ENCODE measurements at regions not wholly inside any gene's neighbourhood (a gene's known extent, or its start where the extent isn't known, plus 50 kb on each side); places are given as distances from the start of the nearest gene placed in this dataset.
"Not testable (repeated sequence)": the region's sequence is repeated elsewhere in the genome, so short reads cannot be mapped to it uniquely, and the experiment has no call there.

DNA sequence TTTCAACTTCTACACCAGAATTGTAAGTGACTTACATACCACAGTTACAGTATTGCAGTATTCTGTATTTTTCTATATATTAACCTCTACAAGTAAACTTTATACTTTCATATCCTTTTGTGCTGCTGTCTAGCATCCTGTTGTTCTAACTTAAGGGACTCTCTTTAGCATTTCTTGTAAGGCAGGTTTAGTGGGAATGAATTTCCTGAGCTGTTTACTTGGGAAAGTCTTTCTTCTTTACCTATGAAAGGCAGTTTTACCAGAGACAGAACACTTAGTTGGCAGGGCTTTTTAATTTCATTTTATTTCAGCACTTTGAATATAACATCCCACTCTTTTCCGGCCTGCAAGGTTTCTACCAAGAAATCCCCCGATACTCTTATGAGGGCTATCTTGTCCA, 75.8 kb upstream of the WAC start:
- Histone ChIP-seq H4K20me1 (ENCODE audit: low read depth) (no peaks in the 10 kb centered on the region), H3K79me2 (ENCODE audit: low read depth) (no peaks in the 10 kb centered on the region), H3K36me3 (no peaks in the 10 kb centered on the region), H3K27me3 (no peaks in the 10 kb centered on the region), H3K4me1 (peaks cover 19% of the 10 kb centered on the region), H3K27ac (no peak overlapping the region), H3F3A (ENCODE audit: low read depth) (peaks cover 44% of the 10 kb centered on the region), H2AFZ (replicated peaks) (no peak overlapping the region), H3K4me3 (no peak overlapping the region), H3K4me2 (no peak overlapping the region), H3K9ac (no peak overlapping the region), H3K9me3 (ENCODE audit: low read depth) (peaks cover 9% of the 10 kb centered on the region)
- no peak for TF ChIP-seq EZH2phosphoT487 (IDR thresholded peaks at IDR 0.05)
- no peak for TF ChIP-seq EZH2 (IDR thresholded peaks at IDR 0.05)
- no peak for TF ChIP-seq CTCF (IDR thresholded peaks at IDR 0.05)
- no peak overlapping the region for H3K4me3 Mint-ChIP-seq
- peaks cover 19% of the 10 kb centered on the region for H3K27me3 Mint-ChIP-seq (ENCODE audit: insufficient read depth, low read depth)
- H3K4me1 Mint-ChIP-seq, result peaks cover 14% of the 10 kb centered on the region
- H3K9me3 Mint-ChIP-seq, result peaks cover 34% of the 10 kb centered on the region
- DNase-seq (ENCODE audit: low spot score), result no peak
- peaks cover 2% of the 10 kb centered on the region for H3K36me3 Mint-ChIP-seq
- no peak overlapping the region for H3K27ac Mint-ChIP-seq

DNA sequence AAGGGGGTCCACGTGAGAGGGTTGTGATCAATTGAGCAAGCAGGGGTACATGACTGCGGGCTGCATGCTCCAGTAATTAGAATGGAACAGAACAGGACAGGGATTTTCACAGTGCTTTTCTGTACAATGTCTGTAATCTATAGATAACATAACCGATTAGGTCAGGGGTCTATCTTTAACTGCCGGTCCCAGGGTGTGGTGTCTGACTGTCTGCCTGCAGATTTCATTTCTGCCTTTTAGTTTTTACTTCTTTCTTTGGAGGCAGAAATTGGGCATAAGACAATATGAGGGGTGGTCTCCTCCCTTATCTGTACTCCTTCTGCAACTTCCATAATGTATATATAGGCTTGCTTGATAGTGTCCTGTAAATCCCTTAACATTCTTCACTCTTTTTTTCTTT, 75.0 kb upstream of the WAC start:
- not testable (repeated sequence) for H3K4me3 ChIP-seq; H3K27me3 ChIP-seq; H3K4me2 ChIP-seq; H3K9ac ChIP-seq; H2AFZ ChIP-seq (replicated peaks); H4K20me1 ChIP-seq (ENCODE audit: low read depth); H3K9me3 ChIP-seq (ENCODE audit: low read depth); H3K79me2 ChIP-seq (ENCODE audit: low read depth); H3K27ac ChIP-seq; H3K36me3 ChIP-seq; H3K4me3 Mint-ChIP-seq; H3K27ac Mint-ChIP-seq; H3K36me3 Mint-ChIP-seq; DNase-seq (ENCODE audit: low spot score)
- peaks cover 19% of the 10 kb centered on the region for H3K27me3 Mint-ChIP-seq (ENCODE audit: insufficient read depth, low read depth)
- peaks cover 14% of the 10 kb centered on the region for H3K4me1 Mint-ChIP-seq
- Histone ChIP-seq H3F3A (ENCODE audit: low read depth) (peaks cover 44% of the 10 kb centered on the region), H3K4me1 (peaks cover 19% of the 10 kb centered on the region)
- H3K9me3 Mint-ChIP-seq, result peaks cover 34% of the 10 kb centered on the region

- Mint-ChIP-seq H3K4me1 (peaks cover 14% of the 10 kb centered on the region), H3K36me3 (peaks cover 2% of the 10 kb centered on the region), H3K4me3 (peak overlapping the region; percentile 62), H3K9me3 (peaks cover 26% of the 10 kb centered on the region), H3K27me3 (ENCODE audit: insufficient read depth, low read depth) (peaks cover 21% of the 10 kb centered on the region), H3K27ac (peak overlapping the region; percentile 91)
- H2AFZ ChIP-seq (replicated peaks), result no peak overlapping the region
- H3K9ac ChIP-seq, result no peak overlapping the region
- peaks cover 19% of the 10 kb centered on the region for H3K4me1 ChIP-seq
- no peaks in the 10 kb centered on the region for H3K9me3 ChIP-seq (ENCODE audit: low read depth)
- peak; percentile 90 for DNase-seq (ENCODE audit: low spot score)
- peak overlapping the region; percentile 68 for H3K4me2 ChIP-seq
- peak overlapping the region; percentile 26 for H3K4me3 ChIP-seq
- no peaks in the 10 kb centered on the region for H3K36me3 ChIP-seq
- peak overlapping the region; percentile 94 for H3K27ac ChIP-seq
- no peaks in the 10 kb centered on the region for H3K79me2 ChIP-seq (ENCODE audit: low read depth)
- no peak for TF ChIP-seq CTCF (IDR thresholded peaks at IDR 0.05)
- peak; percentile 35 for TF ChIP-seq EZH2phosphoT487 (IDR thresholded peaks at IDR 0.05)
- no peaks in the 10 kb centered on the region for H4K20me1 ChIP-seq (ENCODE audit: low read depth)
- no peaks in the 10 kb centered on the region for H3K27me3 ChIP-seq
- peaks cover 44% of the 10 kb centered on the region for H3F3A ChIP-seq (ENCODE audit: low read depth)
Observed at GRCh38 chr10:28459453-28460144, 73.3 kb upstream of the WAC start.

DNA sequence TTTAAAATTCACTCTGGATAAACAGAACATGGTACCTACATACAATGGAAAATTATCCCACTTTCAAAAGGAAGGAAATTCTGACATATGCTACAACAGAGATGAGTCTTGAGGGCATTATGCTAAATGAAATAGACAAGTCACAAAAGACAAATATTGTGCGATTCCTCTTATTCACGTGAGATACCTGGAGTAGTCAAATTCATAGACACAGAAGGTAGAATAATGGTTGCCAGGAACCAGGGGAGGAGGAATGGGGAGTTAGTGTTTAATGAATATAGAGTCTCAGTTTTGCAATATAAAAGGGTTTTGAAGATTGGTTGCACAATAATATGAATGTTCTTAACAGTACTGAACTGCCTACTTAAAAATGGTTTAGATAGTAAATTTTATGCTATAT, 69.8 kb upstream of the WAC start:
- no peak overlapping the region for H3K27ac ChIP-seq
- no peaks in the 10 kb centered on the region for H3K79me2 ChIP-seq (ENCODE audit: low read depth)
- DNase-seq (ENCODE audit: low spot score), result no peak
- no peak overlapping the region for H2AFZ ChIP-seq (replicated peaks)
- no peak overlapping the region for H3K4me2 ChIP-seq
- Mint-ChIP-seq H3K36me3 (peaks cover 2% of the 10 kb centered on the region), H3K4me1 (peaks cover 14% of the 10 kb centered on the region), H3K4me3 (no peak overlapping the region), H3K9me3 (peaks cover 10% of the 10 kb centered on the region), H3K27me3 (ENCODE audit: insufficient read depth, low read depth) (peaks cover 11% of the 10 kb centered on the region), H3K27ac (no peak overlapping the region)
- H3K9ac ChIP-seq, result no peak overlapping the region
- H4K20me1 ChIP-seq (ENCODE audit: low read depth), result no peaks in the 10 kb centered on the region
- peaks cover 37% of the 10 kb centered on the region for H3F3A ChIP-seq (ENCODE audit: low read depth)
- no peak overlapping the region for H3K4me3 ChIP-seq
- no peaks in the 10 kb centered on the region for H3K36me3 ChIP-seq
- H3K9me3 ChIP-seq (ENCODE audit: low read depth), result no peaks in the 10 kb centered on the region
- TF ChIP-seq EZH2phosphoT487 (IDR thresholded peaks at IDR 0.05) (no peak), EZH2 (IDR thresholded peaks at IDR 0.05) (no peak), CTCF (IDR thresholded peaks at IDR 0.05) (no peak)
- no peaks in the 10 kb centered on the region for H3K27me3 ChIP-seq
- H3K4me1 ChIP-seq, result peaks cover 16% of the 10 kb centered on the region

Measured in neural progenitor cell (in vitro differentiated cells).